Smooth muscle cell (in vitro differentiated cells): ENCODE measurements at regions not wholly inside any gene's neighbourhood (a gene's known extent, or its start where the extent isn't known, plus 50 kb on each side); places are given as distances from the start of the nearest gene placed in this dataset.
A peak's percentile ranks its signal among the peaks of the same experiment; 100 is the strongest.

Source experiments
- DNase-seq: peaks from one replicate; lab custom pipeline; 2025; ENCODE audit not compliant: unreplicated experiment; lab: John Stamatoyannopoulos, UW
- H2AFZ ChIP-seq: fragments of 200-600 bp; sonication (generic); 2 replicates; pipeline ENCODE4 v1.6.0; 2016; ENCODE audit warnings: antibody characterized with exemption, low read depth, mild to moderate bottlenecking
- H3F3A ChIP-seq: fragments of 200-600 bp; sonication (generic); 2 replicates; pipeline ENCODE4 v1.6.0; 2017; ENCODE audit warnings: antibody characterized with exemption, low read depth
- H3K27ac ChIP-seq: fragments of 200-600 bp; sonication (generic); 2 replicates; pipeline ENCODE4 v1.5.1; 2016; ENCODE audit warnings: low read depth, mild to moderate bottlenecking
- H3K27me3 ChIP-seq: fragments of 200-600 bp; sonication (generic); 2 replicates; pipeline ENCODE4 v1.6.1; 2016; ENCODE audit warnings: low read depth, mild to moderate bottlenecking
- H3K36me3 ChIP-seq: fragments of 200-600 bp; sonication (generic); 2 replicates; pipeline ENCODE4 v1.5.1; 2016; ENCODE audit warnings: low read depth
- H3K4me1 ChIP-seq: fragments of 200-600 bp; sonication (generic); 2 replicates; pipeline ENCODE4 v1.5.1; 2016; ENCODE audit warnings: low read depth
- H3K4me2 ChIP-seq: fragments of 200-600 bp; sonication (generic); 2 replicates; pipeline ENCODE4 v1.6.0; 2016; ENCODE audit warnings: mild to moderate bottlenecking
- H3K4me3 ChIP-seq: fragments of 200-600 bp; sonication (generic); 2 replicates; pipeline ENCODE4 v1.5.1; 2016; ENCODE audit warnings: mild to moderate bottlenecking
- H3K79me2 ChIP-seq: fragments of 200-600 bp; sonication (generic); 2 replicates; pipeline ENCODE4 v1.6.0; 2016; ENCODE audit warnings: low read depth, mild to moderate bottlenecking
- H3K9ac ChIP-seq: fragments of 200-600 bp; sonication (generic); 2 replicates; pipeline ENCODE4 v1.6.0; 2016; ENCODE audit warnings: low read depth
- H3K9me3 ChIP-seq: fragments of 200-600 bp; sonication (generic); replicated peaks from 2 replicates; pipeline ENCODE4 v1.5.1; 2016; ENCODE audit warnings: low read depth
- H4K20me1 ChIP-seq: fragments of 200-600 bp; sonication (generic); 2 replicates; pipeline ENCODE4 v1.6.0; 2016; ENCODE audit warnings: low read depth
- WGBS: methylation state at CpG from one replicate; pipeline ENCODE4 v1.1.7; 2016; ENCODE audit warnings: low lambda C conversion rate; 5-methylcytosine and 5-hydroxymethylcytosine counted together
- TF ChIP-seq, protein P1 (sequence below): fragments of 200-600 bp; sonication (generic); IDR thresholded peaks from 2 replicates; pipeline ENCODE4 v1.5.1; 2017; ENCODE audit warnings: borderline replicate concordance, mild to moderate bottlenecking, antibody characterized with exemption; ENCODE audit not compliant: insufficient read depth, poor library complexity, severe bottlenecking

- no peak for DNase-seq
- Histone ChIP-seq H2AFZ (no peak overlapping the region), H3K4me1 (peaks cover 2% of the 10 kb centered on the region), H3K27me3 (no peaks in the 10 kb centered on the region), H3K9me3 (no peaks in the 10 kb centered on the region), H3K9ac (no peak overlapping the region), H3K4me2 (no peak overlapping the region), H3F3A (no peaks in the 10 kb centered on the region), H3K79me2 (no peaks in the 10 kb centered on the region), H3K27ac (no peak overlapping the region), H3K4me3 (no peak overlapping the region), H4K20me1 (no peaks in the 10 kb centered on the region), H3K36me3 (no peaks in the 10 kb centered on the region)
- whole genome bisulfite sequencing, result 70% methylated on average over 1 of the region's 1 CpG
- TF ChIP-seq, protein P1, sequence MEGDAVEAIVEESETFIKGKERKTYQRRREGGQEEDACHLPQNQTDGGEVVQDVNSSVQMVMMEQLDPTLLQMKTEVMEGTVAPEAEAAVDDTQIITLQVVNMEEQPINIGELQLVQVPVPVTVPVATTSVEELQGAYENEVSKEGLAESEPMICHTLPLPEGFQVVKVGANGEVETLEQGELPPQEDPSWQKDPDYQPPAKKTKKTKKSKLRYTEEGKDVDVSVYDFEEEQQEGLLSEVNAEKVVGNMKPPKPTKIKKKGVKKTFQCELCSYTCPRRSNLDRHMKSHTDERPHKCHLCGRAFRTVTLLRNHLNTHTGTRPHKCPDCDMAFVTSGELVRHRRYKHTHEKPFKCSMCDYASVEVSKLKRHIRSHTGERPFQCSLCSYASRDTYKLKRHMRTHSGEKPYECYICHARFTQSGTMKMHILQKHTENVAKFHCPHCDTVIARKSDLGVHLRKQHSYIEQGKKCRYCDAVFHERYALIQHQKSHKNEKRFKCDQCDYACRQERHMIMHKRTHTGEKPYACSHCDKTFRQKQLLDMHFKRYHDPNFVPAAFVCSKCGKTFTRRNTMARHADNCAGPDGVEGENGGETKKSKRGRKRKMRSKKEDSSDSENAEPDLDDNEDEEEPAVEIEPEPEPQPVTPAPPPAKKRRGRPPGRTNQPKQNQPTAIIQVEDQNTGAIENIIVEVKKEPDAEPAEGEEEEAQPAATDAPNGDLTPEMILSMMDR, result no peak
Measured at GRCh38 chr4:176979416-176979815, 186.7 kb upstream of the VEGFC start.

GRCh38 chr4:176981074-176981473 lies 188.4 kb upstream of the VEGFC start:
- H4K20me1 ChIP-seq, result no peaks in the 10 kb centered on the region
- H3K4me2 ChIP-seq, result no peak overlapping the region
- no peak overlapping the region for H3K9ac ChIP-seq
- H3K9me3 ChIP-seq, result no peaks in the 10 kb centered on the region
- H3K4me3 ChIP-seq, result no peak overlapping the region
- DNase-seq, result no peak
- H3K79me2 ChIP-seq, result no peaks in the 10 kb centered on the region
- H3K4me1 ChIP-seq, result peaks cover 4% of the 10 kb centered on the region
- no peaks in the 10 kb centered on the region for H3K36me3 ChIP-seq
- no peaks in the 10 kb centered on the region for H3K27me3 ChIP-seq
- H3K27ac ChIP-seq, result no peak overlapping the region
- no peaks in the 10 kb centered on the region for H3F3A ChIP-seq
- H2AFZ ChIP-seq, result peak overlapping the region; percentile 69
- TF ChIP-seq, protein P1, result no peak

- Histone ChIP-seq H3F3A (no peaks in the 10 kb centered on the region), H4K20me1 (no peaks in the 10 kb centered on the region), H3K9me3 (no peaks in the 10 kb centered on the region), H3K36me3 (no peaks in the 10 kb centered on the region), H3K4me1 (peaks cover 4% of the 10 kb centered on the region), H3K4me2 (no peak overlapping the region), H3K9ac (no peak overlapping the region), H3K79me2 (no peaks in the 10 kb centered on the region), H3K27ac (no peak overlapping the region), H3K27me3 (no peaks in the 10 kb centered on the region), H3K4me3 (no peak overlapping the region), H2AFZ (peak overlapping the region; percentile 69)
- 84% methylated on average over 2 of the region's 2 CpGs for WGBS
- DNase-seq, result no peak
- TF ChIP-seq, protein P1, result no peak
Measured at GRCh38 chr4:176981551-176981950, 188.8 kb upstream of the VEGFC start.

GRCh38 chr4:176988226-176988625 lies 195.5 kb upstream of the VEGFC start:
- no peaks in the 10 kb centered on the region for H4K20me1 ChIP-seq
- no peaks in the 10 kb centered on the region for H3K36me3 ChIP-seq
- peak overlapping the region; percentile 24 for H3K9ac ChIP-seq
- H3K4me2 ChIP-seq, result no peak overlapping the region
- no peaks in the 10 kb centered on the region for H3K9me3 ChIP-seq
- peak overlapping the region; percentile 34 for H2AFZ ChIP-seq
- TF ChIP-seq, protein P1, result no peak
- peaks cover 4% of the 10 kb centered on the region for H3K4me1 ChIP-seq
- H3K4me3 ChIP-seq, result no peak overlapping the region
- H3F3A ChIP-seq, result no peaks in the 10 kb centered on the region
- H3K27ac ChIP-seq, result peak overlapping the region; percentile 83
- WGBS, result 0% methylated on average over 1 of the region's 1 CpG
- H3K79me2 ChIP-seq, result no peaks in the 10 kb centered on the region
- no peaks in the 10 kb centered on the region for H3K27me3 ChIP-seq
- DNase-seq, result no peak
